Mucosa of descending colon (tissue), 3 donors: ENCODE measurements at regions not wholly inside any gene's neighbourhood (a gene's known extent, or its start where the extent isn't known, plus 50 kb on each side); places are given as distances from the start of the nearest gene placed in this dataset.

Experiments used
- ATAC-seq: fragments of 200-7000 bp; cut with Tn5 transposase; one replicate; pipeline ENCODE4 v1.9.1; 2020; ENCODE audit warnings: mild to moderate bottlenecking, moderate library complexity
- DNase-seq, 3 donors: peaks; one replicate each; pipeline ENCODE4 v3.0.0-alpha.2; 2020
- H3K36me3 ChIP-seq: fragments of 200-600 bp; one replicate; pipeline ENCODE4 v1.8.0; 2021; ENCODE audit warnings: low read depth, mild to moderate bottlenecking
- H3K4me1 ChIP-seq: fragments of 200-600 bp; one replicate; pipeline ENCODE4 v1.8.0; 2021; ENCODE audit warnings: low read depth, mild to moderate bottlenecking
- H3K4me3 ChIP-seq: fragments of 200-600 bp; one replicate; pipeline ENCODE4 v1.8.0; 2021; ENCODE audit warnings: mild to moderate bottlenecking
- H3K9me3 ChIP-seq: fragments of 200-600 bp; one replicate; pipeline ENCODE4 v1.8.0; 2021; ENCODE audit warnings: mild to moderate bottlenecking
- CTCF ChIP-seq: fragments of 200-600 bp; IDR thresholded peaks from one replicate; pipeline ENCODE4 v1.8.0; 2022; ENCODE audit warnings: antibody characterized with exemption, mild to moderate bottlenecking
- intact Hi-C, 2 donors: fragments of 100-400 bp; cut with DNase I in 1 of 2; cut with micrococcal nuclease in 1 of 2; formaldehyde crosslinking; loops; one replicate each; pipeline versions ENCODE4 v1.11.0 to v1.11.1; 2022; cut with DNase I, micrococcal nuclease
- donor health status: DM: no; HTN: no; CAD: no; lungs with moderate emphysema.
- donor health status: DM: no; HTN: no; CAD: no.
- donor health status: DM: no; HTN: yes; CAD: no.

GRCh38 chr3:96169111-96169766 is 645.2 kb upstream of the EPHA6 start:
- intact Hi-C loops, result no loop called here
- TF ChIP-seq CTCF, result no peak
- Histone ChIP-seq H3K9me3 (peaks cover 7% of the 10 kb centered on the region), H3K36me3 (no peaks in the 10 kb centered on the region), H3K4me3 (no peak overlapping the region), H3K4me1 (no peaks in the 10 kb centered on the region)
- no peak for ATAC-seq
- no peak for DNase-seq

DNA sequence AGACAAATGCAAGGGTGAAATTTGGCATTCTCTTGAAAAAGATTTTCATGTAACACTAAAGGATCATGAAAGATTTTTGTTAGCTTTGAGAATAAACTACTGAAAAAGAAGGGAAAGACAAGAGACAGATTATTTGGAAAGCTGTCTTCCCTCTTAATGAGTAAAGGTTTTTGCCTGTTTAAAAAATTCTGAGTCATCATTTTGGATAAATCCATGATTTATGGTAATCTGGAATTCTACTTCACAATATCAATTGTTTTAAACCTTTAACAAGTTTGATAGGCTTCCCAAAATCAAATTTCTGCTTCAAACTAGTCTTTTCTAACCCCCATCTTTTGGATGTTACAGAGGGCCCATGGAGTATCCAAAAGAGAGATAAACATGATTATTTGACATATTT is 641.5 kb upstream of the EPHA6 start:
- ATAC-seq (no peak), DNase-seq (no peak)
- TF ChIP-seq CTCF, result no peak
- Histone ChIP-seq H3K4me3 (no peak overlapping the region), H3K4me1 (no peaks in the 10 kb centered on the region), H3K36me3 (no peaks in the 10 kb centered on the region), H3K9me3 (peaks cover 11% of the 10 kb centered on the region)
- intact Hi-C loops, result no loop called here

DNA sequence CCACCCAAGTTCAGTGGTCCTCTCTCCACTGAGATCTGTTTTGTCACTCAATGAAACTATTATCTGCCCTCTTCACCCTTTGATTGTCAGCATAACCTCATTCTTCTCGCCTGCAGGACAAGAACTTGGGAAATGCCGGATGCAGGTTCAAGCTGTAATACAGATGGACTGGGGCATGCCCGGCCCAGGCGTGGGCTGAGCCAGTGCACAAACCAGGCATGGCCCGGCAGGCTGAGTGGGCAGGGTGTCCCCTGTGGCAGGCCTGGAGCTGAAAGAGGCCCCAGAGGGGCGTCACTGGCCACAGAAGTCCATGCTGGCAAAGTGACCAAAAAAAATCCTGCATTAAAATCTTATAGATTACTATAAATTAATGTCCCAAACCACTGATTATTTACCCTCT is 638.9 kb upstream of the EPHA6 start:
- TF ChIP-seq CTCF, result no peak
- DNase-seq (no peak), ATAC-seq (no peak)
- no peaks in the 10 kb centered on the region for H3K4me1 ChIP-seq
- H3K36me3 ChIP-seq, result no peaks in the 10 kb centered on the region
- intact Hi-C loops, result no loop called here
- peaks cover 7% of the 10 kb centered on the region for H3K9me3 ChIP-seq
- H3K4me3 ChIP-seq, result no peak overlapping the region

DNA sequence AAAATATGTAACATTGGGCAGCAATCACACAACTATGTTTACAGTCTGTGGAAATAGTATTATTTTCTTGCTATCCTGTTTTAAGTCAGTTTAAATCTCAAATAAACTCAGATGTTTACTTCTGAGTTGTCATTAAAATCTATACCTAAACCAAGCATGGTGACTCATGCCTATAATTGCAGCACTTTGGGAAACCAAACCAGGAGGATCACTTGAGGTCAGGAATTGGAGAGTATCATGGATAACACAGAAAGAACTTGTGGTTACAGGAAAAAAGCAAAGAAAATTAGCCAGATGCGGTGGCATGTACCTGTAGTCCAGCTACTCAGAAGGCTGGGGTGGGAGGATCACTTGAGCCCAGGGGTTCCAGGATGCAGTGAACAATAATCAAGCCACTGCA is 631.6 kb upstream of the EPHA6 start:
- no peak for TF ChIP-seq CTCF
- DNase-seq (no peak), ATAC-seq (no peak)
- Histone ChIP-seq H3K4me1 (no peaks in the 10 kb centered on the region), H3K36me3 (no peaks in the 10 kb centered on the region), H3K4me3 (no peak overlapping the region), H3K9me3 (no peaks in the 10 kb centered on the region)
- intact Hi-C loops, result no loop called here

- intact Hi-C loops, result no loop called here
- DNase-seq (no peak), ATAC-seq (no peak)
- Histone ChIP-seq H3K9me3 (peaks cover 2% of the 10 kb centered on the region), H3K4me3 (no peak overlapping the region), H3K4me1 (no peaks in the 10 kb centered on the region), H3K36me3 (no peaks in the 10 kb centered on the region)
- no peak for TF ChIP-seq CTCF
Observed at GRCh38 chr3:96183871-96184270, 630.5 kb upstream of the EPHA6 start.
